ENCODE measurements at regions not wholly inside any gene's neighbourhood (a gene's known extent, or its start where the extent isn't known, plus 50 kb on each side); places are given as distances from the start of the nearest gene placed in this dataset.

DNA sequence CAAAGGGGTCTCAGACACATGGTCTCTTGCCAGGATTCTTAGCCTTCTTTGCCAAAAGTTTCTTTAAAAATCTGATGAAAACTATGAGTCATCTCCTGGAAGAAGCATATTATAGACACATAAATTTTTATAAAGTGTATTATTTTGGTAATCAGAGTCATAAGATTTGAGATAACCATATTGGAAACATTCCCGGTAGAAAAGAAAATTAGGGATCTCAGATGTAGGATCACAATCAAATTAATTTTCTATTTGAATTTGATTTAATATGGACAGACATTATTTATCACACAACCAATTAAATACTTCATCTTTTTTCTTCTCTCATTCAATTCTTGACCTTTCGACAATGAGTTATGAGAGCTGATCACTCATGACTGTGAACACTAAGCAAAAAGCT, 347.7 kb upstream of the CDH8 start:
- Histone ChIP-seq H3K4me3 (ENCODE audit: low read depth, low read length) (no peak overlapping the region), H3K36me3 (ENCODE audit: control insufficient read depth, insufficient read depth, low read length) (no peaks in the 10 kb centered on the region), H3K9me3 (no peaks in the 10 kb centered on the region), H3K27me3 (replicated peaks; ENCODE audit: control insufficient read depth, insufficient read depth, low read length) (no peaks in the 10 kb centered on the region), H3K4me1 (no peaks in the 10 kb centered on the region)
- TF ChIP-seq, protein P1, sequence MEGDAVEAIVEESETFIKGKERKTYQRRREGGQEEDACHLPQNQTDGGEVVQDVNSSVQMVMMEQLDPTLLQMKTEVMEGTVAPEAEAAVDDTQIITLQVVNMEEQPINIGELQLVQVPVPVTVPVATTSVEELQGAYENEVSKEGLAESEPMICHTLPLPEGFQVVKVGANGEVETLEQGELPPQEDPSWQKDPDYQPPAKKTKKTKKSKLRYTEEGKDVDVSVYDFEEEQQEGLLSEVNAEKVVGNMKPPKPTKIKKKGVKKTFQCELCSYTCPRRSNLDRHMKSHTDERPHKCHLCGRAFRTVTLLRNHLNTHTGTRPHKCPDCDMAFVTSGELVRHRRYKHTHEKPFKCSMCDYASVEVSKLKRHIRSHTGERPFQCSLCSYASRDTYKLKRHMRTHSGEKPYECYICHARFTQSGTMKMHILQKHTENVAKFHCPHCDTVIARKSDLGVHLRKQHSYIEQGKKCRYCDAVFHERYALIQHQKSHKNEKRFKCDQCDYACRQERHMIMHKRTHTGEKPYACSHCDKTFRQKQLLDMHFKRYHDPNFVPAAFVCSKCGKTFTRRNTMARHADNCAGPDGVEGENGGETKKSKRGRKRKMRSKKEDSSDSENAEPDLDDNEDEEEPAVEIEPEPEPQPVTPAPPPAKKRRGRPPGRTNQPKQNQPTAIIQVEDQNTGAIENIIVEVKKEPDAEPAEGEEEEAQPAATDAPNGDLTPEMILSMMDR (IDR thresholded peaks at IDR 0.05; ENCODE audit: insufficient read depth in 1 of 2, low read depth in 1 of 2, low read length in 1 of 2, severe bottlenecking in 1 of 2, unreplicated experiment in 1 of 2): no peak
- no peaks in the 10 kb centered on the region for H3K27me3 Mint-ChIP-seq (ENCODE audit: insufficient read depth, unreplicated experiment)
- no TSS peak for BruUV-seq (replicated peaks)
- intact Hi-C loops (cut with micrococcal nuclease; ENCODE audit: unreplicated experiment): no loop called here
- ChIA-PET CTCF (no interaction called here), POLR2A (no interaction called here)
- no peak overlapping the region for H3K4me3 Mint-ChIP-seq (ENCODE audit: unreplicated experiment)
- H3K4me1 Mint-ChIP-seq (ENCODE audit: low read depth, unreplicated experiment): no peaks in the 10 kb centered on the region
- DNase-seq: no peak
- no peaks in the 10 kb centered on the region for H3K9me3 Mint-ChIP-seq (ENCODE audit: unreplicated experiment)
- H3K27ac Mint-ChIP-seq (ENCODE audit: unreplicated experiment): no peak overlapping the region
- no peaks in the 10 kb centered on the region for H3K36me3 Mint-ChIP-seq (ENCODE audit: insufficient read depth, unreplicated experiment)

DNA sequence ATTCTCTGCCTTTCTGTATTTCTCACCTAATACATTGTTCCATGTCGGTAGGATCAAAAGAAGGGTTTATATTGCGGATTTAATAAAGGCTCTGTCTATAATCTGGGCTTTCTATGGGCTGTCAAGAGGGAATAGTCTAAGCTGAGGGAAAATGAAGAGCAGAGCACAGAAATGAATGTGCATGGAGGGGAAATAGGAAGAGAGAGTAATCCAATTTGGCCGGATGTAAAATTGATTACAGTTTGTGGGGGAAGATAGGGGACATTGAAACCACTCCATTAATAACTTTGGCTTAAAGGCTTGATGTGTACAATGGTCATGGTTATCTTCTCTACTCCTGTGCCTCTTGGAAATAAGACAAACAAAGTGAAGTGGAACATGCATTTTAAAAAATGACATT, 334.2 kb upstream of the CDH8 start:
- no peaks in the 10 kb centered on the region for H3K36me3 ChIP-seq (ENCODE audit: control insufficient read depth, insufficient read depth, low read length)
- no peaks in the 10 kb centered on the region for H3K27me3 ChIP-seq (replicated peaks; ENCODE audit: control insufficient read depth, insufficient read depth, low read length)
- Mint-ChIP-seq H3K36me3 (ENCODE audit: insufficient read depth, unreplicated experiment) (no peaks in the 10 kb centered on the region), H3K4me1 (ENCODE audit: low read depth, unreplicated experiment) (no peaks in the 10 kb centered on the region), H3K27ac (ENCODE audit: unreplicated experiment) (no peak overlapping the region), H3K9me3 (ENCODE audit: unreplicated experiment) (no peaks in the 10 kb centered on the region), H3K27me3 (ENCODE audit: insufficient read depth, unreplicated experiment) (peaks cover 2% of the 10 kb centered on the region), H3K4me3 (ENCODE audit: unreplicated experiment) (no peak overlapping the region)
- TF ChIP-seq, protein P1 (IDR thresholded peaks at IDR 0.05; ENCODE audit: insufficient read depth in 1 of 2, low read depth in 1 of 2, low read length in 1 of 2, severe bottlenecking in 1 of 2, unreplicated experiment in 1 of 2): no peak
- CTCF ChIA-PET: no interaction called here
- no peak for DNase-seq
- no peaks in the 10 kb centered on the region for H3K9me3 ChIP-seq
- no TSS peak for BruUV-seq (replicated peaks)
- intact Hi-C loops (cut with micrococcal nuclease; ENCODE audit: unreplicated experiment): no loop called here
- POLR2A ChIA-PET: no interaction called here
- no peaks in the 10 kb centered on the region for H3K4me1 ChIP-seq
- H3K4me3 ChIP-seq (ENCODE audit: low read depth, low read length): no peak overlapping the region

DNA sequence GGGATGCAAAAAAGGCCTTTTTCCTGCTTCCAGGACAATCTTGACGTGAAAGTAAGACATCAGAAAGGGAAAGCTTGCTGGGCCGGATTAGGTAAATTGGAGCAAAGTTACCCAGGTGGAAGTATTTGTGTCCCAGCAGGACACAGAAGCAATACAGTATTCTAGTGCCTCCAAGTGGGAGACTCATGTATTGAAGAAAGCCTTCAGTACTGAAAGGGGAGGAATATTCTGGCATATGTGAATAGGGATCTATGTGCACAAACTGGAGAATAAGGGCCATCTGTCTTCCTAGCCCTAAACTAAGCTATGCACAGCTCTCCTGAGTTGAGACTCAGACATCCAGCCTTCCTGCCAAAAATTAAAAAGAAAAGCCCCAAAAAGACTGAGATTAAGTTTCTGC, 327.3 kb upstream of the CDH8 start:
- no peak overlapping the region for H3K4me3 Mint-ChIP-seq (ENCODE audit: unreplicated experiment)
- H3K27me3 Mint-ChIP-seq (ENCODE audit: insufficient read depth, unreplicated experiment): peaks cover 2% of the 10 kb centered on the region
- Histone ChIP-seq H3K4me3 (ENCODE audit: low read depth, low read length) (no peak overlapping the region), H3K27me3 (replicated peaks; ENCODE audit: control insufficient read depth, insufficient read depth, low read length) (no peaks in the 10 kb centered on the region), H3K9me3 (no peaks in the 10 kb centered on the region), H3K4me1 (no peaks in the 10 kb centered on the region), H3K36me3 (ENCODE audit: control insufficient read depth, insufficient read depth, low read length) (no peaks in the 10 kb centered on the region)
- no peaks in the 10 kb centered on the region for H3K36me3 Mint-ChIP-seq (ENCODE audit: insufficient read depth, unreplicated experiment)
- no peak overlapping the region for H3K27ac Mint-ChIP-seq (ENCODE audit: unreplicated experiment)
- intact Hi-C loops (cut with micrococcal nuclease; ENCODE audit: unreplicated experiment): loop anchor here (1.0 kb wide), 1 partner anchor 138 kb away; no protein-coding TSS in a partner anchor
- no TSS peak for BruUV-seq (replicated peaks)
- H3K9me3 Mint-ChIP-seq (ENCODE audit: unreplicated experiment): no peaks in the 10 kb centered on the region
- ChIA-PET CTCF (no interaction called here), POLR2A (no interaction called here)
- TF ChIP-seq, protein P1 (IDR thresholded peaks at IDR 0.05; ENCODE audit: insufficient read depth in 1 of 2, low read depth in 1 of 2, low read length in 1 of 2, severe bottlenecking in 1 of 2, unreplicated experiment in 1 of 2): no peak
- peak in 1 of 2 experiments; percentile 1 for DNase-seq
- H3K4me1 Mint-ChIP-seq (ENCODE audit: low read depth, unreplicated experiment): no peaks in the 10 kb centered on the region
